Glutamatergic neuron (in vitro differentiated cells): ENCODE measurements at regions not wholly inside any gene's neighbourhood (a gene's known extent, or its start where the extent isn't known, plus 50 kb on each side); places are given as distances from the start of the nearest gene placed in this dataset.

Source experiments
- DNase-seq: peaks from one replicate; pipeline ENCODE4 v3.0.0; 2022
- H3K27ac Mint-ChIP-seq: one replicate; pipeline ENCODE4 v1.8.0; 2020; ENCODE audit warnings: mild to moderate bottlenecking, mixed read lengths, inconsistent platforms; ENCODE audit not compliant: unreplicated experiment
- H3K27me3 Mint-ChIP-seq: one replicate; pipeline ENCODE4 v1.8.0; 2020; ENCODE audit warnings: mild to moderate bottlenecking, moderate library complexity, mixed read lengths, inconsistent platforms; ENCODE audit not compliant: unreplicated experiment
- H3K36me3 Mint-ChIP-seq: one replicate; pipeline ENCODE4 v1.8.0; 2020; ENCODE audit warnings: mild to moderate bottlenecking, mixed read lengths, inconsistent platforms; ENCODE audit not compliant: unreplicated experiment
- H3K4me1 Mint-ChIP-seq: one replicate; pipeline ENCODE4 v1.8.0; 2020; ENCODE audit warnings: mild to moderate bottlenecking, low read depth, mixed read lengths, inconsistent platforms; ENCODE audit not compliant: unreplicated experiment
- H3K4me3 Mint-ChIP-seq: one replicate; pipeline ENCODE4 v1.8.0; 2020; ENCODE audit warnings: mild to moderate bottlenecking, mixed read lengths, inconsistent platforms; ENCODE audit not compliant: unreplicated experiment
- H3K9me3 Mint-ChIP-seq: one replicate; pipeline ENCODE4 v1.8.0; 2020; ENCODE audit warnings: mild to moderate bottlenecking, moderate library complexity, mixed read lengths, inconsistent platforms; ENCODE audit not compliant: unreplicated experiment
- CTCF ChIP-seq: fragments of 200-600 bp; sonication (generic); IDR thresholded peaks from one replicate; pipeline ENCODE4 v1.5.0; 2021; ENCODE audit not compliant: partially characterized antibody, unreplicated experiment

- no peaks in the 10 kb centered on the region for H3K36me3 Mint-ChIP-seq
- H3K27me3 Mint-ChIP-seq = peaks cover 2% of the 10 kb centered on the region
- peaks cover 1% of the 10 kb centered on the region for H3K9me3 Mint-ChIP-seq
- no peak for TF ChIP-seq CTCF
- H3K4me3 Mint-ChIP-seq = no peak overlapping the region
- H3K27ac Mint-ChIP-seq = no peak overlapping the region
- no peak for DNase-seq
- H3K4me1 Mint-ChIP-seq = no peaks in the 10 kb centered on the region
These were observed 517.3 kb upstream of the RORB start for GRCh38 chr9:73979894-73980264.

- no peak overlapping the region for H3K27ac Mint-ChIP-seq
- peaks cover 1% of the 10 kb centered on the region for H3K9me3 Mint-ChIP-seq
- no peak for TF ChIP-seq CTCF
These were observed 516.4 kb upstream of the RORB start for GRCh38 chr9:73980754-73981153.

GRCh38 chr9:73981405-73981804 lies 515.7 kb upstream of the RORB start:
- no peak for TF ChIP-seq CTCF
- Mint-ChIP-seq H3K36me3 (no peaks in the 10 kb centered on the region), H3K4me1 (no peaks in the 10 kb centered on the region), H3K9me3 (peaks cover 3% of the 10 kb centered on the region), H3K27ac (no peak overlapping the region), H3K27me3 (peaks cover 2% of the 10 kb centered on the region), H3K4me3 (no peak overlapping the region)
- no peak for DNase-seq

More at GRCh38 chr9:73980754-73981153, 516.4 kb upstream of the RORB start:
- H3K4me1 Mint-ChIP-seq = no peaks in the 10 kb centered on the region
- peaks cover 2% of the 10 kb centered on the region for H3K27me3 Mint-ChIP-seq
- DNase-seq = no peak
- H3K4me3 Mint-ChIP-seq = no peak overlapping the region
- H3K36me3 Mint-ChIP-seq = no peaks in the 10 kb centered on the region

- Mint-ChIP-seq H3K27ac (no peak overlapping the region), H3K36me3 (no peaks in the 10 kb centered on the region), H3K27me3 (no peaks in the 10 kb centered on the region), H3K4me1 (no peaks in the 10 kb centered on the region), H3K9me3 (no peaks in the 10 kb centered on the region), H3K4me3 (no peak overlapping the region)
- TF ChIP-seq CTCF = no peak
- DNase-seq = no peak
These were observed 501.3 kb upstream of the RORB start for GRCh38 chr9:73995836-73996235.

GRCh38 chr9:73996844-73997243 lies 500.3 kb upstream of the RORB start:
- H3K9me3 Mint-ChIP-seq = no peaks in the 10 kb centered on the region
- H3K27me3 Mint-ChIP-seq = no peaks in the 10 kb centered on the region
- H3K4me3 Mint-ChIP-seq = no peak overlapping the region
- no peaks in the 10 kb centered on the region for H3K4me1 Mint-ChIP-seq
- no peak for DNase-seq
- no peak for TF ChIP-seq CTCF
- no peak overlapping the region for H3K27ac Mint-ChIP-seq
- no peaks in the 10 kb centered on the region for H3K36me3 Mint-ChIP-seq
